ENCODE measurements at regions not wholly inside any gene's neighbourhood (a gene's known extent, or its start where the extent isn't known, plus 50 kb on each side); places are given as distances from the start of the nearest gene placed in this dataset.

GRCh38 chr9:2355697-2355983, 265.9 kb upstream of the VLDLR start:
- TF ChIP-seq NFIC (IDR thresholded peaks at IDR 0.05) (no peak; the same call in 1 of the 2 replicates), EP300 (IDR thresholded peaks at IDR 0.05; ENCODE audit: borderline replicate concordance) (no peak), FOXM1 (IDR thresholded peaks at IDR 0.05; ENCODE audit: borderline replicate concordance, low read depth) (no peak), CEBPB (IDR thresholded peaks at IDR 0.05) (no peak), YY1 (IDR thresholded peaks at IDR 0.05; ENCODE audit: low read depth) (no peak), CREB1 (IDR thresholded peaks at IDR 0.05; ENCODE audit: low read depth) (no peak), USF1 (IDR thresholded peaks at IDR 0.05) (no peak), EGR1 (IDR thresholded peaks at IDR 0.05) (no peak), TAF1 (IDR thresholded peaks at IDR 0.05; ENCODE audit: low read depth) (no peak), TCF12 (IDR thresholded peaks at IDR 0.05; ENCODE audit: low read depth) (no peak), ZBTB7A (IDR thresholded peaks at IDR 0.05; ENCODE audit: low read depth) (no peak), MAX (IDR thresholded peaks at IDR 0.05) (no peak)

- no peak for TF ChIP-seq TEAD4 (IDR thresholded peaks at IDR 0.05)
- TF ChIP-seq TAF1 (IDR thresholded peaks at IDR 0.05; ENCODE audit: low read depth): no peak
- TF ChIP-seq RAD21 (IDR thresholded peaks at IDR 0.05; ENCODE audit: low read depth): no peak
- TF ChIP-seq FOXM1 (IDR thresholded peaks at IDR 0.05; ENCODE audit: borderline replicate concordance, low read depth): no peak
- no peak for TF ChIP-seq CREB1 (IDR thresholded peaks at IDR 0.05; ENCODE audit: low read depth)
- no peak for TF ChIP-seq MAX (IDR thresholded peaks at IDR 0.05)
- no peak for TF ChIP-seq EP300 (IDR thresholded peaks at IDR 0.05; ENCODE audit: borderline replicate concordance)
- TF ChIP-seq NFIC (IDR thresholded peaks at IDR 0.05): no peak
- no peak for TF ChIP-seq TCF12 (IDR thresholded peaks at IDR 0.05; ENCODE audit: low read depth)
- TF ChIP-seq USF1 (IDR thresholded peaks at IDR 0.05): no peak
- no peak for TF ChIP-seq EGR1 (IDR thresholded peaks at IDR 0.05)
- no peak for TF ChIP-seq ZBTB7A (IDR thresholded peaks at IDR 0.05; ENCODE audit: low read depth)
- no peak for TF ChIP-seq YY1 (IDR thresholded peaks at IDR 0.05; ENCODE audit: low read depth)
- TF ChIP-seq REST (IDR thresholded peaks at IDR 0.05; ENCODE audit: low read depth): no peak
- no peak for TF ChIP-seq CEBPB (IDR thresholded peaks at IDR 0.05)
Observed at GRCh38 chr9:2356041-2356790, 265.4 kb upstream of the VLDLR start.

GRCh38 chr9:2359891-2360471, 261.6 kb upstream of the VLDLR start:
- no peak for TF ChIP-seq USF1 (IDR thresholded peaks at IDR 0.05)
- no peak for TF ChIP-seq NFIC (IDR thresholded peaks at IDR 0.05)
- no peak for TF ChIP-seq EP300 (IDR thresholded peaks at IDR 0.05; ENCODE audit: borderline replicate concordance)
- TF ChIP-seq CEBPB (IDR thresholded peaks at IDR 0.05): no peak
- TF ChIP-seq TCF12 (IDR thresholded peaks at IDR 0.05; ENCODE audit: low read depth): no peak
- no peak for TF ChIP-seq CREB1 (IDR thresholded peaks at IDR 0.05; ENCODE audit: low read depth)
- TF ChIP-seq ZBTB7A (IDR thresholded peaks at IDR 0.05; ENCODE audit: low read depth): no peak
- no peak for TF ChIP-seq FOXM1 (IDR thresholded peaks at IDR 0.05; ENCODE audit: borderline replicate concordance, low read depth)
- no peak for TF ChIP-seq RAD21 (IDR thresholded peaks at IDR 0.05; ENCODE audit: low read depth)
- TF ChIP-seq TAF1 (IDR thresholded peaks at IDR 0.05; ENCODE audit: low read depth): no peak
- no peak for TF ChIP-seq EGR1 (IDR thresholded peaks at IDR 0.05)
- TF ChIP-seq REST (IDR thresholded peaks at IDR 0.05; ENCODE audit: low read depth): no peak
- TF ChIP-seq YY1 (IDR thresholded peaks at IDR 0.05; ENCODE audit: low read depth): no peak
- TF ChIP-seq TEAD4 (IDR thresholded peaks at IDR 0.05): no peak
- TF ChIP-seq MAX (IDR thresholded peaks at IDR 0.05): no peak

- TF ChIP-seq CREB1 (IDR thresholded peaks at IDR 0.05; ENCODE audit: low read depth) (no peak), RAD21 (IDR thresholded peaks at IDR 0.05; ENCODE audit: low read depth) (no peak), EP300 (IDR thresholded peaks at IDR 0.05; ENCODE audit: borderline replicate concordance) (no peak), CEBPB (IDR thresholded peaks at IDR 0.05) (no peak), TAF1 (IDR thresholded peaks at IDR 0.05; ENCODE audit: low read depth) (no peak), TEAD4 (IDR thresholded peaks at IDR 0.05) (no peak), YY1 (IDR thresholded peaks at IDR 0.05; ENCODE audit: low read depth) (no peak), REST (IDR thresholded peaks at IDR 0.05; ENCODE audit: low read depth) (no peak), MAX (IDR thresholded peaks at IDR 0.05) (no peak), USF1 (IDR thresholded peaks at IDR 0.05) (no peak), TCF12 (IDR thresholded peaks at IDR 0.05; ENCODE audit: low read depth) (no peak), EGR1 (IDR thresholded peaks at IDR 0.05) (no peak), FOXM1 (IDR thresholded peaks at IDR 0.05; ENCODE audit: borderline replicate concordance, low read depth) (no peak), NFIC (IDR thresholded peaks at IDR 0.05) (no peak), ZBTB7A (IDR thresholded peaks at IDR 0.05; ENCODE audit: low read depth) (no peak)
Observed at GRCh38 chr9:2362150-2362549, 259.4 kb upstream of the VLDLR start.
